GM23338 (cell line): ENCODE measurements at regions not wholly inside any gene's neighbourhood (a gene's known extent, or its start where the extent isn't known, plus 50 kb on each side); places are given as distances from the start of the nearest gene placed in this dataset.

ENCODE experiments used
- ATAC-seq: fragments of 200-7000 bp; cut with Tn5 transposase; 3 replicates; pipeline ENCODE4 v1.9.1; 2020
- DNase-seq: peaks from one replicate; pipeline ENCODE4 v3.0.0-alpha.2; 2015; ENCODE audit warnings: low spot score
- H2AFZ ChIP-seq: fragments of 200-600 bp; sonication (generic); 2 replicates; pipeline ENCODE4 v1.8.0; 2016; ENCODE audit warnings: antibody characterized with exemption, mild to moderate bottlenecking, moderate library complexity
- H3F3A ChIP-seq: fragments of 200-600 bp; sonication (generic); replicated peaks from 2 replicates; pipeline ENCODE4 v1.8.0; 2017; ENCODE audit warnings: antibody characterized with exemption, mixed run types, low read depth
- H3K27ac ChIP-seq: fragments of 200-600 bp; sonication (generic); 2 replicates; pipeline ENCODE4 v1.6.1; 2016; ENCODE audit warnings: low read depth
- H3K27me3 ChIP-seq: fragments of 200-600 bp; sonication (generic); 2 replicates; pipeline ENCODE4 v1.8.0; 2016; ENCODE audit warnings: mild to moderate bottlenecking, mixed run types, moderate library complexity; ENCODE audit not compliant: insufficient read depth
- H3K36me3 ChIP-seq: fragments of 200-600 bp; sonication (generic); 2 replicates; pipeline ENCODE4 v1.8.0; 2016; ENCODE audit warnings: mild to moderate bottlenecking; ENCODE audit not compliant: insufficient read depth
- H3K4me1 ChIP-seq: fragments of 200-600 bp; sonication (generic); 2 replicates; pipeline ENCODE4 v1.8.0; 2016; ENCODE audit warnings: mild to moderate bottlenecking, moderate library complexity; ENCODE audit not compliant: insufficient read depth
- H3K4me2 ChIP-seq: fragments of 200-600 bp; sonication (generic); 2 replicates; pipeline ENCODE4 v1.7.1; 2017; ENCODE audit warnings: mixed run types
- H3K4me3 ChIP-seq: fragments of 200-600 bp; sonication (generic); 2 replicates; pipeline ENCODE4 v1.6.1; 2016; ENCODE audit warnings: mixed run types
- H3K79me2 ChIP-seq: fragments of 200-600 bp; sonication (generic); replicated peaks from 2 replicates; pipeline ENCODE4 v1.8.0; 2017; ENCODE audit warnings: mild to moderate bottlenecking; ENCODE audit not compliant: insufficient read depth
- H3K9me2 ChIP-seq: fragments of 200-600 bp; sonication (generic); 2 replicates; pipeline ENCODE4 v1.8.0; 2017; ENCODE audit not compliant: insufficient read depth
- H4K20me1 ChIP-seq: fragments of 200-600 bp; sonication (generic); replicated peaks from 2 replicates; pipeline ENCODE4 v1.8.0; 2017; ENCODE audit warnings: mild to moderate bottlenecking; ENCODE audit not compliant: insufficient read depth
- H3K27ac Mint-ChIP-seq: 2 replicates; pipeline ENCODE4 v1.8.0; 2020; ENCODE audit warnings: inconsistent platforms, mild to moderate bottlenecking, moderate library complexity, mixed read lengths
- H3K27me3 Mint-ChIP-seq: 3 replicates; pipeline ENCODE4 v1.8.0; 2022; ENCODE audit warnings: low read depth, mild to moderate bottlenecking, moderate library complexity, mixed read lengths, inconsistent platforms; ENCODE audit not compliant: insufficient read depth, poor library complexity
- H3K36me3 Mint-ChIP-seq: 3 replicates; pipeline ENCODE4 v1.8.0; 2021; ENCODE audit warnings: low read depth, mild to moderate bottlenecking, inconsistent platforms, moderate library complexity, mixed read lengths
- H3K4me1 Mint-ChIP-seq: 3 replicates; pipeline ENCODE4 v1.8.0; 2020; ENCODE audit warnings: mild to moderate bottlenecking, inconsistent platforms, mixed read lengths
- H3K4me3 Mint-ChIP-seq: 3 replicates; pipeline ENCODE4 v1.8.0; 2021; ENCODE audit warnings: moderate library complexity, mild to moderate bottlenecking, inconsistent platforms, mixed read lengths
- H3K9me3 Mint-ChIP-seq: 3 replicates; pipeline ENCODE4 v1.8.0; 2020; ENCODE audit warnings: moderate library complexity, mild to moderate bottlenecking, inconsistent platforms, mixed read lengths
- CREB1 ChIP-seq: fragments of 250-450 bp; sonication (Bioruptor Pico); IDR thresholded peaks from 2 replicates; pipeline ENCODE4 v1.5.0; 2020; ENCODE audit warnings: low read depth, mild to moderate bottlenecking, moderate library complexity
- EZH2phosphoT487 ChIP-seq: fragments of 200-600 bp; sonication (generic); IDR thresholded peaks from one replicate; pipeline ENCODE4 v1.8.1; 2018; ENCODE audit warnings: antibody characterized with exemption; ENCODE audit not compliant: unreplicated experiment
- JUNB ChIP-seq: IDR thresholded peaks from one replicate; pipeline ENCODE4 v1.6.1; 2016; ENCODE audit warnings: antibody characterized with exemption; ENCODE audit not compliant: unreplicated experiment
- POLR2AphosphoS5 ChIP-seq: IDR thresholded peaks from 2 replicates; pipeline ENCODE4 v1.6.1; 2016; ENCODE audit warnings: antibody characterized with exemption, low read depth
- STAT1 ChIP-seq: IDR thresholded peaks from one replicate; pipeline ENCODE4 v1.6.1; 2016; ENCODE audit warnings: antibody characterized with exemption; ENCODE audit not compliant: unreplicated experiment
- TF ChIP-seq, protein P1 (sequence below), 2 experiments: fragments of 200-600 bp in 1 of 2; sonication (generic) in 1 of 2; conservative IDR thresholded peaks; 2 replicates each; pipeline versions ENCODE4 v1.5.1 to v1.6.1; 2016 to 2017; ENCODE audit warnings: antibody characterized with exemption in 2 of 2, low read depth in 2 of 2, mild to moderate bottlenecking in 2 of 2, moderate library complexity in 1 of 2
- TF ChIP-seq, protein P2 (sequence below): IDR thresholded peaks from one replicate; pipeline ENCODE4 v1.6.1; 2018; ENCODE audit warnings: antibody characterized with exemption; ENCODE audit not compliant: unreplicated experiment
- TF ChIP-seq, protein P3 (sequence below): IDR thresholded peaks from 2 replicates; pipeline ENCODE4 v1.6.1; 2016; ENCODE audit warnings: antibody characterized with exemption

DNA sequence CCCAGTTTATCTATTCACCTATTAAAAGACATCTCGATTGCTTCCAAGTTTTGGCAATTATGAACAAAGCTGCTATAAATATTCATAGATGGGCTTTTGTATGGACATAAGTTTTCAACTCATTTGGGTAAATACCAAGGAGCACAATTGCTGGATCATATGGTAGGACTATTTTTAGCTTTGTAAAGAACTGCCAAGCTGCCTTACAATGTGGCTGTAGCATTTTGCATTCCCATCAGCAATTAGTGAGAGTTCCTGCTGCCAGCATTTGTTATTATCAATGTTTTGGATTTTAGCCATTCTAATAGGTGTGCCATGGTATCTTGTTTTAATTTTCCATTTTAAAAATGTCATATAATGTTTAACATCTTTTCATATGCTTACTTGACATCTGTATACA lies 475.6 kb upstream of the NCAM2 start:
- H3K4me1 Mint-ChIP-seq, result no peaks in the 10 kb centered on the region
- H3F3A ChIP-seq, result no peaks in the 10 kb centered on the region
- H4K20me1 ChIP-seq, result no peaks in the 10 kb centered on the region
- no peaks in the 10 kb centered on the region for H3K27me3 ChIP-seq
- no peak overlapping the region for H2AFZ ChIP-seq
- no peak overlapping the region for H3K27ac Mint-ChIP-seq
- no peaks in the 10 kb centered on the region for H3K9me3 Mint-ChIP-seq
- no peak overlapping the region for H3K27ac ChIP-seq
- no peaks in the 10 kb centered on the region for H3K36me3 ChIP-seq
- H3K9me2 ChIP-seq, result no peaks in the 10 kb centered on the region
- no peak overlapping the region for H3K4me3 ChIP-seq
- no peaks in the 10 kb centered on the region for H3K27me3 Mint-ChIP-seq
- ATAC-seq (no peak), DNase-seq (no peak)
- no peaks in the 10 kb centered on the region for H3K4me1 ChIP-seq
- H3K4me3 Mint-ChIP-seq, result no peak overlapping the region
- TF ChIP-seq, protein P1, sequence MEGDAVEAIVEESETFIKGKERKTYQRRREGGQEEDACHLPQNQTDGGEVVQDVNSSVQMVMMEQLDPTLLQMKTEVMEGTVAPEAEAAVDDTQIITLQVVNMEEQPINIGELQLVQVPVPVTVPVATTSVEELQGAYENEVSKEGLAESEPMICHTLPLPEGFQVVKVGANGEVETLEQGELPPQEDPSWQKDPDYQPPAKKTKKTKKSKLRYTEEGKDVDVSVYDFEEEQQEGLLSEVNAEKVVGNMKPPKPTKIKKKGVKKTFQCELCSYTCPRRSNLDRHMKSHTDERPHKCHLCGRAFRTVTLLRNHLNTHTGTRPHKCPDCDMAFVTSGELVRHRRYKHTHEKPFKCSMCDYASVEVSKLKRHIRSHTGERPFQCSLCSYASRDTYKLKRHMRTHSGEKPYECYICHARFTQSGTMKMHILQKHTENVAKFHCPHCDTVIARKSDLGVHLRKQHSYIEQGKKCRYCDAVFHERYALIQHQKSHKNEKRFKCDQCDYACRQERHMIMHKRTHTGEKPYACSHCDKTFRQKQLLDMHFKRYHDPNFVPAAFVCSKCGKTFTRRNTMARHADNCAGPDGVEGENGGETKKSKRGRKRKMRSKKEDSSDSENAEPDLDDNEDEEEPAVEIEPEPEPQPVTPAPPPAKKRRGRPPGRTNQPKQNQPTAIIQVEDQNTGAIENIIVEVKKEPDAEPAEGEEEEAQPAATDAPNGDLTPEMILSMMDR (conservative IDR thresholded peaks at IDR 0.05; ENCODE audit: low read depth in 2 of 2), result no peak
- TF ChIP-seq, protein P2, sequence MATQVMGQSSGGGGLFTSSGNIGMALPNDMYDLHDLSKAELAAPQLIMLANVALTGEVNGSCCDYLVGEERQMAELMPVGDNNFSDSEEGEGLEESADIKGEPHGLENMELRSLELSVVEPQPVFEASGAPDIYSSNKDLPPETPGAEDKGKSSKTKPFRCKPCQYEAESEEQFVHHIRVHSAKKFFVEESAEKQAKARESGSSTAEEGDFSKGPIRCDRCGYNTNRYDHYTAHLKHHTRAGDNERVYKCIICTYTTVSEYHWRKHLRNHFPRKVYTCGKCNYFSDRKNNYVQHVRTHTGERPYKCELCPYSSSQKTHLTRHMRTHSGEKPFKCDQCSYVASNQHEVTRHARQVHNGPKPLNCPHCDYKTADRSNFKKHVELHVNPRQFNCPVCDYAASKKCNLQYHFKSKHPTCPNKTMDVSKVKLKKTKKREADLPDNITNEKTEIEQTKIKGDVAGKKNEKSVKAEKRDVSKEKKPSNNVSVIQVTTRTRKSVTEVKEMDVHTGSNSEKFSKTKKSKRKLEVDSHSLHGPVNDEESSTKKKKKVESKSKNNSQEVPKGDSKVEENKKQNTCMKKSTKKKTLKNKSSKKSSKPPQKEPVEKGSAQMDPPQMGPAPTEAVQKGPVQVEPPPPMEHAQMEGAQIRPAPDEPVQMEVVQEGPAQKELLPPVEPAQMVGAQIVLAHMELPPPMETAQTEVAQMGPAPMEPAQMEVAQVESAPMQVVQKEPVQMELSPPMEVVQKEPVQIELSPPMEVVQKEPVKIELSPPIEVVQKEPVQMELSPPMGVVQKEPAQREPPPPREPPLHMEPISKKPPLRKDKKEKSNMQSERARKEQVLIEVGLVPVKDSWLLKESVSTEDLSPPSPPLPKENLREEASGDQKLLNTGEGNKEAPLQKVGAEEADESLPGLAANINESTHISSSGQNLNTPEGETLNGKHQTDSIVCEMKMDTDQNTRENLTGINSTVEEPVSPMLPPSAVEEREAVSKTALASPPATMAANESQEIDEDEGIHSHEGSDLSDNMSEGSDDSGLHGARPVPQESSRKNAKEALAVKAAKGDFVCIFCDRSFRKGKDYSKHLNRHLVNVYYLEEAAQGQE, result no peak
- TF ChIP-seq JUNB, result no peak
- TF ChIP-seq, protein P3, sequence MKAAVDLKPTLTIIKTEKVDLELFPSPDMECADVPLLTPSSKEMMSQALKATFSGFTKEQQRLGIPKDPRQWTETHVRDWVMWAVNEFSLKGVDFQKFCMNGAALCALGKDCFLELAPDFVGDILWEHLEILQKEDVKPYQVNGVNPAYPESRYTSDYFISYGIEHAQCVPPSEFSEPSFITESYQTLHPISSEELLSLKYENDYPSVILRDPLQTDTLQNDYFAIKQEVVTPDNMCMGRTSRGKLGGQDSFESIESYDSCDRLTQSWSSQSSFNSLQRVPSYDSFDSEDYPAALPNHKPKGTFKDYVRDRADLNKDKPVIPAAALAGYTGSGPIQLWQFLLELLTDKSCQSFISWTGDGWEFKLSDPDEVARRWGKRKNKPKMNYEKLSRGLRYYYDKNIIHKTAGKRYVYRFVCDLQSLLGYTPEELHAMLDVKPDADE, result no peak
- TF ChIP-seq POLR2AphosphoS5, result no peak
- TF ChIP-seq EZH2phosphoT487, result no peak
- no peak for TF ChIP-seq STAT1
- no peaks in the 10 kb centered on the region for H3K36me3 Mint-ChIP-seq
- H3K4me2 ChIP-seq, result no peak overlapping the region
- no peaks in the 10 kb centered on the region for H3K79me2 ChIP-seq

DNA sequence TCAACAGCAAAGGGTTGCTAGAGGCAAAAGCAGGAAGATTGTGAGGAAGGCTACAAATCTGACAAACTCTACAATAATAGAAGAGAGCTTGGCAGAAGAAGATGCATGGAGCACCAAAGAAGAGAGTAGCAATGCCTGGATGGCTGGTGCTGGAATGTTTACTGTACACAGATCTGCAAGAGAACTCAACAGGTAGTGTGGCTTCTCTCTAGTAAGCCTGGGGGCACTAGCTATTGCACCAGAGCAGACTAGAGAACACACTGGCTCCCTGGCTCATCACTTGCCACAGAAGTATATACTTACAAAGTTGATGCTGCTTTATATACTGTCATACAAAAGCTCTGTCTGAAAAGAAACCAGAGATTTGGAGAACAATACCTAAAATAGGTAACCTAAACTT lies 475.0 kb upstream of the NCAM2 start:
- H3K4me2 ChIP-seq, result no peak overlapping the region
- H3K27ac Mint-ChIP-seq, result no peak overlapping the region
- ATAC-seq, result no peak
- TF ChIP-seq, protein P1 (conservative IDR thresholded peaks at IDR 0.05; ENCODE audit: low read depth in 2 of 2), result no peak
- TF ChIP-seq POLR2AphosphoS5, result no peak
- no peak for TF ChIP-seq JUNB
- no peak for TF ChIP-seq CREB1 (CRISPR knock-in tag)

More for the DNA sequence above, 475.0 kb upstream of the NCAM2 start:
- no peaks in the 10 kb centered on the region for H3K79me2 ChIP-seq
- H3K4me1 ChIP-seq, result no peaks in the 10 kb centered on the region
- no peak for DNase-seq
- no peaks in the 10 kb centered on the region for H3K27me3 ChIP-seq
- peak overlapping the region; percentile 49; the same call in 1 of the 2 replicates for H2AFZ ChIP-seq
- no peaks in the 10 kb centered on the region for H3K36me3 ChIP-seq
- H3K4me1 Mint-ChIP-seq, result no peaks in the 10 kb centered on the region
- no peaks in the 10 kb centered on the region for H3K9me3 Mint-ChIP-seq
- H3K4me3 Mint-ChIP-seq, result no peak overlapping the region
- H3F3A ChIP-seq, result no peaks in the 10 kb centered on the region
- H3K9me2 ChIP-seq, result no peaks in the 10 kb centered on the region
- no peaks in the 10 kb centered on the region for H3K27me3 Mint-ChIP-seq
- H3K27ac ChIP-seq, result no peak overlapping the region
- no peaks in the 10 kb centered on the region for H3K36me3 Mint-ChIP-seq
- no peak overlapping the region for H3K4me3 ChIP-seq
- no peaks in the 10 kb centered on the region for H4K20me1 ChIP-seq
